IPS-18c (cell line): ENCODE measurements at regions not wholly inside any gene's neighbourhood (a gene's known extent, or its start where the extent isn't known, plus 50 kb on each side); places are given as distances from the start of the nearest gene placed in this dataset.
"Not testable (repeated sequence)": the region's sequence is repeated elsewhere in the genome, so short reads cannot be mapped to it uniquely, and the experiment has no call there.

ENCODE experiments used
- H3K4me3 ChIP-seq: 2 replicates; pipeline ENCODE4 v1.7.0; 2013; ENCODE audit warnings: low read depth, mild to moderate bottlenecking, low read length, moderate library complexity; ENCODE audit not compliant: insufficient read depth
- H3K9me3 ChIP-seq: one replicate; pipeline ENCODE4 v1.6.1; 2013; ENCODE audit warnings: mild to moderate bottlenecking, low read length, moderate library complexity; ENCODE audit not compliant: control insufficient read depth, insufficient read depth

GRCh38 chr4:177494791-177495190 is 52.6 kb upstream of the AGA start:
- Histone ChIP-seq H3K9me3 (no peaks in the 10 kb centered on the region), H3K4me3 (no peak overlapping the region)

GRCh38 chr4:177495626-177496025 is 53.4 kb upstream of the AGA start:
- not testable (repeated sequence) for H3K9me3 ChIP-seq, H3K4me3 ChIP-seq

GRCh38 chr4:177499537-177499936 is 57.3 kb upstream of the AGA start:
- no peak overlapping the region for H3K4me3 ChIP-seq
- no peaks in the 10 kb centered on the region for H3K9me3 ChIP-seq

- Histone ChIP-seq H3K4me3 (no peak overlapping the region), H3K9me3 (no peaks in the 10 kb centered on the region)
These were observed 63.0 kb upstream of the AGA start for GRCh38 chr4:177505171-177505615.

- H3K4me3 ChIP-seq = no peak overlapping the region
- no peaks in the 10 kb centered on the region for H3K9me3 ChIP-seq
These were observed 66.4 kb upstream of the AGA start for GRCh38 chr4:177508662-177509061.

- Histone ChIP-seq H3K4me3 (no peak overlapping the region), H3K9me3 (no peaks in the 10 kb centered on the region)
These were observed 67.0 kb upstream of the AGA start for GRCh38 chr4:177509226-177509745.

- H3K4me3 ChIP-seq = no peak overlapping the region
These were observed 69.4 kb upstream of the AGA start for GRCh38 chr4:177511611-177512010.

GRCh38 chr4:177512646-177513045 is 70.4 kb upstream of the AGA start:
- H3K4me3 ChIP-seq = no peak overlapping the region
- no peaks in the 10 kb centered on the region for H3K9me3 ChIP-seq

More at GRCh38 chr4:177511611-177512010, 69.4 kb upstream of the AGA start:
- no peaks in the 10 kb centered on the region for H3K9me3 ChIP-seq

GRCh38 chr4:177517862-177518261 is 75.6 kb upstream of the AGA start:
- Histone ChIP-seq H3K4me3 (no peak overlapping the region), H3K9me3 (no peaks in the 10 kb centered on the region)

GRCh38 chr4:177519481-177520260 is 77.4 kb upstream of the AGA start:
- no peak overlapping the region for H3K4me3 ChIP-seq
- no peaks in the 10 kb centered on the region for H3K9me3 ChIP-seq

- Histone ChIP-seq H3K4me3 (no peak overlapping the region), H3K9me3 (no peaks in the 10 kb centered on the region)
These were observed 86.4 kb upstream of the AGA start for GRCh38 chr4:177528620-177529019.

GRCh38 chr4:177530561-177530960 is 88.3 kb upstream of the AGA start:
- Histone ChIP-seq H3K9me3 (no peaks in the 10 kb centered on the region), H3K4me3 (no peak overlapping the region)

GRCh38 chr4:177532358-177532757 is 90.1 kb upstream of the AGA start:
- Histone ChIP-seq H3K4me3 (no peak overlapping the region), H3K9me3 (no peaks in the 10 kb centered on the region)

GRCh38 chr4:177534841-177535240 is 92.6 kb upstream of the AGA start:
- not testable (repeated sequence) for H3K4me3 ChIP-seq, H3K9me3 ChIP-seq

GRCh38 chr4:177546745-177547144 is 104.5 kb upstream of the AGA start:
- no peaks in the 10 kb centered on the region for H3K9me3 ChIP-seq
- no peak overlapping the region for H3K4me3 ChIP-seq

- Histone ChIP-seq H3K9me3 (no peaks in the 10 kb centered on the region), H3K4me3 (no peak overlapping the region)
These were observed 105.7 kb upstream of the AGA start for GRCh38 chr4:177547985-177548384.

- H3K4me3 ChIP-seq = no peak overlapping the region
- no peaks in the 10 kb centered on the region for H3K9me3 ChIP-seq
These were observed 112.9 kb upstream of the AGA start for GRCh38 chr4:177555007-177555574.

- Histone ChIP-seq H3K4me3 (no peak overlapping the region; the same call in 1 of the 2 replicates), H3K9me3 (no peaks in the 10 kb centered on the region)
These were observed 115.2 kb upstream of the AGA start for GRCh38 chr4:177557416-177557815.
